ENCODE measurements at regions not wholly inside any gene's neighbourhood (a gene's known extent, or its start where the extent isn't known, plus 50 kb on each side); places are given as distances from the start of the nearest gene placed in this dataset.

DNA sequence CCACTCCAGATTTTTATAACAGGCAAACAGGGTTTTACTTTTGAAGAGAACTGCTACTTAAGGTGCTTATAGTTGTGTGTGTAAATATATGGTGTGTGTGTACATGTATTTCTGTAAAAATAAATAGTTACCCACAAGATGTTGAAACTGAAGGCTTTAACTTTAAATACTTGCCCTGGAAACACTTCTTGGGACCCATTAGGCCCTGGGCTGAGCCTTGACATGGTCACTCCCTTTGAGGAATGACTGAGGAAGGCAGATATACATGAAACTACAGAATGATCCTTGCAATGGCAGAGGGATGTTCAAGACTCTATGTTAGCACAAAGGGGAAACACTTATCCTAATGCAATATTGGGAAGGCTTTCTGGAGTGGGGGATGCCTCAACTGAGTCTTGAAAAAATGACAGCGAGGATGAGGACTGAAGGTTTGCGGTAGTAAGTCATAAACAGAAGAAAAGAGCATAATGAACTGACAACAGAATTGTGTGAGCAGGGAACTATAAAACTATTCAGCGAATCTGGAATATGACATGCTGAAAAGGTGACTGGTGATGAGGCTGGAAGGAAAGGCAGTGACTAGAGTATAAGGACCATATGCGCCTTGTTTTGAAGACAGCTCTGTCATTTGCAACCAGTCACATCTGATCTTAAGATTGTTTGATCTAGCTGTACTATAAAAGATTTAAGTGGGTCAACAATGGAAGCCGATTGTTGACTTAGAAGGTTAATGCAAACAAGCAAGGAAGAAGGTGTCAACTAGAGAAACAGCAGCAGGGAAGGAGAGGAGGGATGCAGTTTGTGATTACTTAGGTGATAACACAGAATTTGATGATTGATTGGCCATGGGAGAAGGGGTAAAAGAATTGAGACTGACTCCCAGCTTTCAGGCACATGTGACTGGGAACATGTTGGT is 64.4 kb upstream of the COL21A1 start:
- TF ChIP-seq, protein P1, sequence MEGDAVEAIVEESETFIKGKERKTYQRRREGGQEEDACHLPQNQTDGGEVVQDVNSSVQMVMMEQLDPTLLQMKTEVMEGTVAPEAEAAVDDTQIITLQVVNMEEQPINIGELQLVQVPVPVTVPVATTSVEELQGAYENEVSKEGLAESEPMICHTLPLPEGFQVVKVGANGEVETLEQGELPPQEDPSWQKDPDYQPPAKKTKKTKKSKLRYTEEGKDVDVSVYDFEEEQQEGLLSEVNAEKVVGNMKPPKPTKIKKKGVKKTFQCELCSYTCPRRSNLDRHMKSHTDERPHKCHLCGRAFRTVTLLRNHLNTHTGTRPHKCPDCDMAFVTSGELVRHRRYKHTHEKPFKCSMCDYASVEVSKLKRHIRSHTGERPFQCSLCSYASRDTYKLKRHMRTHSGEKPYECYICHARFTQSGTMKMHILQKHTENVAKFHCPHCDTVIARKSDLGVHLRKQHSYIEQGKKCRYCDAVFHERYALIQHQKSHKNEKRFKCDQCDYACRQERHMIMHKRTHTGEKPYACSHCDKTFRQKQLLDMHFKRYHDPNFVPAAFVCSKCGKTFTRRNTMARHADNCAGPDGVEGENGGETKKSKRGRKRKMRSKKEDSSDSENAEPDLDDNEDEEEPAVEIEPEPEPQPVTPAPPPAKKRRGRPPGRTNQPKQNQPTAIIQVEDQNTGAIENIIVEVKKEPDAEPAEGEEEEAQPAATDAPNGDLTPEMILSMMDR (IDR thresholded peaks at IDR 0.05), result no peak
- no peak for TF ChIP-seq POLR2A (IDR thresholded peaks at IDR 0.05)
